Cardiac fibroblast (primary cell): ENCODE measurements at regions not wholly inside any gene's neighbourhood (a gene's known extent, or its start where the extent isn't known, plus 50 kb on each side); places are given as distances from the start of the nearest gene placed in this dataset.

ENCODE experiments used
- DNase-seq, 2 donors: peaks; one replicate each; pipeline versions ENCODE4 v3.0.0 to v3.0.0-alpha.2; 2010; ENCODE audit warnings: low read depth in 2 of 2
- H3K4me3 ChIP-seq, 2 donors: replicated peaks in 1 of 2; 1 replicate in 1 of 2; 2 replicates in 1 of 2; pipeline ENCODE4 v1.5.1; 2011; ENCODE audit warnings: low read depth in 2 of 2, low read length in 2 of 2, mild to moderate bottlenecking in 2 of 2, moderate library complexity in 1 of 2
- CTCF ChIP-seq: IDR thresholded peaks from one replicate; pipeline ENCODE4 v1.5.1; 2011; ENCODE audit warnings: low read depth, mild to moderate bottlenecking, low read length, inconsistent platforms

- H3K4me3 ChIP-seq = no peak overlapping the region
- no peak for TF ChIP-seq CTCF
- no peak for DNase-seq
Measured at GRCh38 chr18:72114801-72115594, 429.1 kb downstream of the CBLN2 start.

- DNase-seq = no peak
Measured at GRCh38 chr18:72107647-72108383, 436.3 kb downstream of the CBLN2 start.

GRCh38 chr18:72104851-72105250 lies 439.3 kb downstream of the CBLN2 start:
- no peak for DNase-seq
- TF ChIP-seq CTCF = no peak

More at GRCh38 chr18:72107647-72108383, 436.3 kb downstream of the CBLN2 start:
- H3K4me3 ChIP-seq = no peak overlapping the region
- TF ChIP-seq CTCF = no peak

GRCh38 chr18:72102412-72102811 lies 441.7 kb downstream of the CBLN2 start:
- no peak for TF ChIP-seq CTCF
- no peak for DNase-seq

More at GRCh38 chr18:72104851-72105250, 439.3 kb downstream of the CBLN2 start:
- H3K4me3 ChIP-seq = no peak overlapping the region

GRCh38 chr18:72100465-72101004 lies 443.6 kb downstream of the CBLN2 start:
- no peak overlapping the region for H3K4me3 ChIP-seq
- TF ChIP-seq CTCF = no peak
- DNase-seq = no peak

More at GRCh38 chr18:72102412-72102811, 441.7 kb downstream of the CBLN2 start:
- no peak overlapping the region for H3K4me3 ChIP-seq

GRCh38 chr18:72091369-72091768 lies 452.8 kb downstream of the CBLN2 start:
- TF ChIP-seq CTCF = no peak

More at GRCh38 chr18:72091369-72091768, 452.8 kb downstream of the CBLN2 start:
- DNase-seq = no peak
- H3K4me3 ChIP-seq = no peak overlapping the region
